ENCODE measurements at regions not wholly inside any gene's neighbourhood (a gene's known extent, or its start where the extent isn't known, plus 50 kb on each side); places are given as distances from the start of the nearest gene placed in this dataset.

DNA sequence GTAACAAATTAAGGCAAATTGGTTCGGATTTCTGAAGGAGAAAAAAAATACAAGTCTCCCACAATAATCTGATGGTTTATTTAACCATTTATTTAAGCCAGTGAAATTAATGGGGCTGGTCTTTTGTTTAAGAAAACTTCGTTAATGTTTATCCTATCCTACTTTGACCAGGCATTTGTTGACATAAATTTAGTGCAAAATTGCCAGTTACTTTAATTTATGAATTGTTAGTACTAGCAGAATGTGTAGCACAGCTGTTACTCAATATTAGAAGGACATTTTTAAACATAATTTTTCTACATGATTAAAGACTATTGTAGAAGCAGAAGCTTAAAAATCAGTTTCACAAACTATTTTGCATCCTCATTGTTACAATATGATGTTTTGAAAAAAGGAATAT, 687.6 kb upstream of the PTBP2 start (continued):
- TF ChIP-seq ZNF550 (CRISPR knock-in tag; IDR thresholded peaks at IDR 0.05; ENCODE audit: borderline replicate concordance) (no peak), TFE3 (CRISPR knock-in tag; IDR thresholded peaks at IDR 0.05) (no peak), EEA1 (CRISPR knock-in tag; IDR thresholded peaks at IDR 0.05; ENCODE audit: borderline replicate concordance) (no peak)
- TF ChIP-seq, protein P1, sequence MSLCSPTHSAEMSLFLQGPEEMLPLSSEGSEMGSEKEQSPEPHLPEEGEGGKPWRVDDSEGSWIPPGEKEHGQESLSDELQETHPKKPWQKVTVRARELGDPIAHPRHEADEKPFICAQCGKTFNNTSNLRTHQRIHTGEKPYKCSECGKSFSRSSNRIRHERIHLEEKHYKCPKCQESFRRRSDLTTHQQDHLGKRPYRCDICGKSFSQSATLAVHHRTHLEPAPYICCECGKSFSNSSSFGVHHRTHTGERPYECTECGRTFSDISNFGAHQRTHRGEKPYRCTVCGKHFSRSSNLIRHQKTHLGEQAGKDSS (CRISPR knock-in tag; IDR thresholded peaks at IDR 0.05; ENCODE audit: borderline replicate concordance, low read depth) = no peak

- Histone ChIP-seq H4K20me1 (ENCODE audit: insufficient read depth, low read length) (no peaks in the 10 kb centered on the region), H3K27ac (ENCODE audit: extremely low read length, insufficient read depth, low read length) (no peak overlapping the region), H3K79me2 (ENCODE audit: insufficient read depth, low read length) (no peaks in the 10 kb centered on the region), H3K27me3 (ENCODE audit: control insufficient read depth in 1 of 2, insufficient read depth in 2 of 2, low read length in 2 of 2) (no peaks in the 10 kb centered on the region), H3K4me1 (ENCODE audit: insufficient read depth, low read length) (no peaks in the 10 kb centered on the region), H2AFZ (ENCODE audit: low read length) (no peak overlapping the region), H3K36me3 (replicated peaks in 1 of 2; ENCODE audit: control insufficient read depth in 1 of 2, insufficient read depth in 2 of 2, low read length in 2 of 2) (no peaks in the 10 kb centered on the region), H3K9me3 (ENCODE audit: low read length) (0 out of 2 replicates have a peak, but pooled peaks cover 3% of the 10 kb centered on the region), H3K9ac (ENCODE audit: insufficient read depth, low read depth, low read length) (no peak overlapping the region), H3K4me3 (replicated peaks in 1 of 3; ENCODE audit: insufficient read depth in 1 of 3, low read depth in 2 of 3, low read length in 3 of 3) (no peak overlapping the region), H3K4me2 (ENCODE audit: low read depth, low read length) (no peak overlapping the region)
- DNase-seq (ENCODE audit: low spot score) (no peak), ATAC-seq (no peak), FAIRE-seq (no peak)
- in situ Hi-C loops (cut with HindIII; ENCODE audit: extremely low pct_ligation_motif_present, low pct_unique_long_range_greater_than_20kb) = no loop called here
- intact Hi-C loops (cut with micrococcal nuclease; ENCODE audit: unreplicated experiment) = no loop called here
- ChIA-PET POLR2A (no interaction called here), CTCF (ENCODE audit: low intra/inter-chr PET ratio, low total read pairs) (no interaction called here)
- TF ChIP-seq NONO (IDR thresholded peaks at IDR 0.05) = no peak
- TF ChIP-seq NONO (CRISPR knock-in tag; conservative IDR thresholded peaks at IDR 0.05) = no peak
- TF ChIP-seq MBNL3 (CRISPR knock-in tag; conservative IDR thresholded peaks at IDR 0.05) = no peak
- TF ChIP-seq MTF1 (CRISPR knock-in tag; IDR thresholded peaks at IDR 0.05) = no peak
- no peak for TF ChIP-seq SCMH1 (CRISPR knock-in tag; IDR thresholded peaks at IDR 0.05; ENCODE audit: borderline replicate concordance)
- TF ChIP-seq CBFB (CRISPR knock-in tag; IDR thresholded peaks at IDR 0.05) = no peak
- no peak for TF ChIP-seq ZNF790 (CRISPR knock-in tag; IDR thresholded peaks at IDR 0.05; ENCODE audit: borderline replicate concordance)
- no peak for TF ChIP-seq ZNF24 (IDR thresholded peaks at IDR 0.05)
- no peak for TF ChIP-seq HOXA7 (CRISPR knock-in tag; IDR thresholded peaks at IDR 0.05)
- TF ChIP-seq ZGPAT (CRISPR knock-in tag; IDR thresholded peaks at IDR 0.05) = no peak
- no peak for TF ChIP-seq SMARCC2 (IDR thresholded peaks at IDR 0.05)
- WGBS (ENCODE audit: low lambda C conversion rate) = 4% methylated on average over 3 of the region's 3 CpGs
- no TSS peak for BruUV-seq (replicated peaks)
Measured at GRCh38 chr1:96036763-96037162, 684.8 kb upstream of the PTBP2 start.
